CD4-positive, alpha-beta T cell treated with Interleukin-17A for 4 hours (primary cell): ENCODE measurements at regions not wholly inside any gene's neighbourhood (a gene's known extent, or its start where the extent isn't known, plus 50 kb on each side); places are given as distances from the start of the nearest gene placed in this dataset.
A peak's percentile ranks its signal among the peaks of the same experiment; 100 is the strongest.
"Not testable (repeated sequence)": the region's sequence is repeated elsewhere in the genome, so short reads cannot be mapped to it uniquely, and the experiment has no call there.

Source experiments
- DNase-seq: peaks from one replicate; pipeline ENCODE4 v3.0.0-alpha.2; 2020; ENCODE audit warnings: mixed read lengths

GRCh38 chr1:218494449-218494852, 149.3 kb downstream of the TGFB2 start:
- DNase-seq = no peak

DNA sequence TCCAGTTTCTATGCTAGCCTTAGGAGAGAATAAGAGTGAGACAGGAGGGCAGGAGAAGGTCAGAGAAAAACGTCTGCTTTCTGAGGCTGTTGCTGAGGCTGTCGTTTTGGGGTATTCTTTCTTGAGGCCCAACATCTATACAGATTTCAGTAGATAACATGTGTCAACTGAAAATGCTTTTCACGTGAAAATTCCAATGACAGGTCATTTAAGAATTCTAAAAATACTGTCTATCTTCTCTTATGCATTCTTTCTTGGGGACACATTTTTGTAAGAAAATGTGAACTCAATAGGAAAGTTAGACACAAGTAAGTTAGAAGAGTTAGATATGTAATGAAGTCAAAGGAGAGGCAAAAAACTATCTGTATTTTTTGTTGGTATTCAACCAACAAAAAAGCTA, 150.8 kb downstream of the TGFB2 start:
- DNase-seq = no peak

DNA sequence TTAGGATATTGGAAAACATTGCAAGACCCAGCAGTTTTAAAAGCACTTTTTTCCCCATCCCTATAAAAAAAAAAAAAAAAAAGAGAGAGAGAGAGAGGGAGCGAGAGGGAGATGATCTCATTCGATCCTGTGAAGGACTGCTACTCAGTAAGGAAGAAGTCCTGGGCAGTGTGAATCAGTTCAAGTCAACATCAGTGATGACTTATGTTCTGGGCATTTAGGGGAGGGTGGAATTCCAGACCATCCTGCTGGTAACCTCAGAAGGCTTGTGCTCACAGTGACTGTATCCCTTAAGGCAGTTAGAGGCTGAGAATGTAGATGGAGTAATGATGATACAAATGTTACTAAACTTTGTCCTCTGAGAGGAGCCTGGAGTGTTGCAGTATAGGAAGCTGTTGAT, 151.4 kb downstream of the TGFB2 start:
- no peak for DNase-seq

DNA sequence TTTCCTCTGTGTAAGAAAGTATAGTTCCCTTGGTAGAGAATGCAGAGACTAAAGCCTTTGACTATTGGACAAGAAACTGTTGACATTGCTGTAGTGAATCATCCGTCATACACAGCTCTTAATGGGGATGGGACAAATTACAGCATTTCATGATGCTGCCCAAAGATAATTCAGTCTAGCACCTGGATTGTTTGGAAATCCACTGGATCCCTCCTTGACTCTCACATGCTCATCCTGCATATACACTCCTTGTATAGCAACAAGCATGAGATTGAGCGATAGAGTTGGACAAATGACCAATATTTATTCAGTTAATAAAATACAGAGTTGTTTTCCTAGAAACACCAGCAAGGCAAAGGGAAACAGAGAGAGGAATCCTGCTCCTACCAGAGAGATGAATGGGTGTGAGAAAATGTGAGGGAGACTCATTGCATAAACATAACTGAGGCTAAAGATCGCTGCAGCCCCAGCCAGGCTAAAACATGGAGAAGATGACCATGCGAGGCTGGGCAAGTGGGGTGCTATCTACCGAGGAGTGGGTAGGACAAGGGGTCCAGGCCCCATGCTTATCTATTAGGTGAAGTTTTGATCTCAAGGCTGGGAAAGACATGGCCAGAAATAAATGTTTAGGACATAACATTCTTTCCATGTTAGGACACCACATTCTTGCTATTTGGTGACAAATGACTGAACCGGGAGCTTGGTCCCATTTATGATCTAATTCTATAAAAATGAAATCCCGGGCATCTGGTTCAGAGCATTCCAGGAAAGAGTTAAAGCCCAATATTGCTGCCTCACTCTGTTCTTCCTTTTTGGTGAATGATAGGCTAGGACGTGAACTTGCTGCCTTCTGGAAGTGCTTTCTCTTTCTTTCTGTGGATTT, 153.2 kb downstream of the TGFB2 start:
- no peak for DNase-seq

GRCh38 chr1:218499011-218499691, 154.0 kb downstream of the TGFB2 start:
- DNase-seq = no peak

DNA sequence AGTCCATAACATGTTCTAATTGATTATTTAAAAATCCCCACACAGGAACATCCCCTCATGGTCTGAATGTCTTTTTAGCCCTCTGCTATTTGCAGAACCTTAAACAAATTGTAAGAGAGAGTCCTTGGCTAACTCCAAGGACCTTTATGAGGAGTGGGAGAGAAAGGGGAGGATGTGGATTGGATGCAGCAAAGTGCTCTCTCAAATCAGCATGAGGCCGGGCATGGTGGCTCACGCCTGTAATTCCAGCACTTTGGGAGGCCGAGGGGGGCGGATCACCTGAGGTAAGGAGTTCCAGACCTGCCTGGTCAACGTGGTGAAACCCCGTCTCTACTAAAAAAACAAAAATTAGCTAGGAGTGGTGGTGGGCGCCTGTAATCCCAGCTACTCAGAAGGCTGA, 154.8 kb downstream of the TGFB2 start:
- no peak for DNase-seq

DNA sequence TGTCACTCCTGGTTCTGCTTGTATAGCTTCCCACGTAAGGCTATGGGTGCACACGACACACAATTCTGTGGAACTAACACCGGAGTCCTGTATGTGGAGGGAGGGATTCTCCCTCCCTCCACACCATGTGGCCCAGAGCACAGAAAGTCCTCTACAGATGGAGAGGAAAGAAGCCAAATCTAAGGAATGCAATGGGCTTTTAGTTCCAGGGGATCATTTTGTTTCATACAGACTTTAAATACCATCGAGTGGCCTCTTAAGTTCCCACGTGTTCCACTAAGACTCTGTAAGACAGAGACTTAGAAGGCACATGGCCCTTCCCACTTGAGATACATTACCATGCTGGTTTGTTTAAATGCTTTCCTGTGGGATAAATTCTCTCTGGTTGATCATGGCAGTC, 156.0 kb downstream of the TGFB2 start:
- DNase-seq = no peak

DNA sequence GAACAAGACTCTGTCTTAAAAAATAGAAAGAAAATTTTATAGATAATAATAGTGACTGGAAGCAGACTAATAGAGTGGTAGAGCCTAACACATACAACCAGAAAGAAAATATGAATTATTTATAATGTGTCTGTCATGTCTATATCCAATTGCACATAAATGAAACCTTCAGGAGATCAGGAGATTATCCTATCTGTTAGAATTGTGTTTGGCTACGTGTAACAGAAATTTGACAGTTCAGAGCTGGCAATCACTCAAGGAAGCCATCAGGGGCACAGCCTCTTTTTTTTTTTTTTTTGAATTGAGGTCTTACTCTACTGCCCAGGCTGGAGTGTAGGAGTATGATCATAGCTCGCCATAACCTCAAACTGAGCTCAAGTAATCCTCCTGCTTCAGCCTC, 157.2 kb downstream of the TGFB2 start:
- DNase-seq = no peak

GRCh38 chr1:218503102-218503501, 158.0 kb downstream of the TGFB2 start:
- DNase-seq = no peak

- no peak for DNase-seq
Measured at GRCh38 chr1:218507355-218508002, 162.3 kb downstream of the TGFB2 start.

DNA sequence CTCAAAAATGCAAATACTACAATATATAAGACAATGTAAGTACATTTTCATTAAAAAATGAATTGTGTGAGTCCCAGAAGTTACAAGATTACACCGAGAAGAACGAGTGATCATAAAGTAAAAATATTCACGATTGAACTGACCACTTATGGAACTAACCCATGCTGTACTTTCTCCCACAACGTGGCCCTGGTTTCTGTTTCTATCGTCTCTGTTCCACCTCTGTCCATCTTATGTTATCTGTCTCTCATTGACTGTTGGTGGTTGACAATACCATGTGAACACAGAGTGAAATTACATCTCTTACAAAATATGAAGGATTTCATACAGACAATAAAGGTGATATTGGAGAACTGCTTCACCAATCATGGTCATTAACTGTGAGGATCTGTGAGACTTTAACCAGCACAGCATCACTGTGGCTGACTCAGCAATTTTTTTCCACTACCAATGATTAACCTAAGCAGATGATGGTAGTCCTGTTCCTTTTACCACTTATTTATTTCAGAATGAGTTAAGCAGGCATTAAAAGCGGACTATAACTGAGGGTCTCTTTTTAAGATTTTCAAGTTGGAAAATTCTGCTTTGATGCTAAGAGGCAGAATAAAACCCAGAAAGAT, 165.1 kb downstream of the TGFB2 start:
- DNase-seq = no peak

- DNase-seq = no peak
Measured at GRCh38 chr1:218513328-218513727, 168.2 kb downstream of the TGFB2 start.

DNA sequence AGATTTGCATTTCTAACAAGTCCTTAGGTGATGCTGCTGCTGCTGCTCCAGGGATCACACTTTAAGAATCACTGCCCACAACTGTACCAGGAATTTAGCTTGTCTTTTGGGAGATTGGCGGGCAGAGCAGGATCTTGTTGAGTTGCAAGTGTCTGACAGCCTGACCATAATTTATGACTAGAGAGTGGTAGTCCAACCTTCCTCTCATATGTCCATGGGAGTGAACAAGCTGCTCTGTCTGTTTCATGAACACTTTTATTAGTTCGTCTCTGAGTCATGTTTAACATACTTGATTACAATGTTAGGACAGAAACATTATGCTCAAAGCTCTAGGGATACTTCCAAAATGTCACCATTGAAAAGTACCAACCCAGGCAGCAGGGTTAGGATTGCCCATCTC, 169.6 kb downstream of the TGFB2 start:
- DNase-seq = no peak

GRCh38 chr1:218516526-218516925, 171.4 kb downstream of the TGFB2 start:
- no peak for DNase-seq

GRCh38 chr1:218517459-218517858, 172.3 kb downstream of the TGFB2 start:
- no peak for DNase-seq

- no peak for DNase-seq
Measured at GRCh38 chr1:218518216-218518740, 173.1 kb downstream of the TGFB2 start.

DNA sequence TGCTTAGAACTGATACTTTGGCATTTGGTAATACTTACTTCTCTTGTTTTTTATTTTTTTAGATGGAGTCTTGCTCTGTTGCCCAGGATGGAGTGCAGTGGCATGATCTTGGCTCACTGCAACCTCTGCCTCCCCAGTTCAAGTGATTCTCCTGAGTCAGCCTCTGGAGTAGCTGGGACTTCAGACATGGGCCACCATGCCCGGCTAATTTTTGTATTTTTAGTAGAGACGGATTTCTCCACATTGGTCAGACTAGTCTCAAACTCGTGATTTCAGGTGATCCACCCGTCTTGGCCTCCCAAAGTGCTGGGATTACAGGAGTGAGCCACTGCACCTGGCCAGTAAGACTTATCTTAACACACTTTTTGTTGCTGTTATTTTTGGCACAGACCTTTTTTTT, 175.5 kb downstream of the TGFB2 start:
- DNase-seq = not testable (repeated sequence)

DNA sequence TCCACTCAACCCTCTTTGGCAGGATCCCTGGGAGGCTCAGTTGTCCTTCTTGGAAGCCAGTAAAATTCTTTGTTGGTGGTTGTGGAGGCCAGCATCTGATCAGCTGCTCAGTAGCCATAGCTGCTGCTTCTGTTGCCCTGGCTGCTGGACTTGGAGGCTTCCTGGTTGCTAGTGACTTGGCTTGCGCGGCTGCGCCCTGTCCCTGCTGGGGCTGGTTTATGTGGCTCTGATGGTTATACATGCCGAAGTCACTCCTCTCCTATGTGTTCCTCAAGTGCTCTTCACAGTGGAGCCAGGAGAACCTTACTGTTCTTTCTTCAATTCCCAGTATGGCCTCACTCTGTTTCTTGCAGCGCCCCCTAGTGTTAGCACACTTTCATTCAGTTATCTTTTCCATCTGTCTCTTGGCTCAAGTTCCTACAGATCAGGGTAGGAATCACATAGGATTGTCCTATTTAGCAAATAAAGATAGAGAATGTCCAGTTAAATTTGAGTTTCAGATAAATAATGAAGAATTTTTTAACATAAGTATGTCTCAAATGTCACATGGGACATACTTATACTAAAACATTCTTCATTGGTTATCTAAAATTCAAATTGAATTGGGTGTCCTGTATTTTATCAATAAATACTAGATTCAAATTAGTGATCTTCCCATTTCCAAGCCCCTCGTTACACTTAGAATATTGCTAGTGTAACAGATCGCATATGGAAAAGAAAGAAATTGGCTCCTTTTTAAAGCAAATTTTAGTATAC, 176.5 kb downstream of the TGFB2 start:
- peak; percentile 27 for DNase-seq

GRCh38 chr1:218524526-218524925, 179.4 kb downstream of the TGFB2 start:
- DNase-seq = no peak

- no peak for DNase-seq
Measured at GRCh38 chr1:218525031-218525430, 179.9 kb downstream of the TGFB2 start.

DNA sequence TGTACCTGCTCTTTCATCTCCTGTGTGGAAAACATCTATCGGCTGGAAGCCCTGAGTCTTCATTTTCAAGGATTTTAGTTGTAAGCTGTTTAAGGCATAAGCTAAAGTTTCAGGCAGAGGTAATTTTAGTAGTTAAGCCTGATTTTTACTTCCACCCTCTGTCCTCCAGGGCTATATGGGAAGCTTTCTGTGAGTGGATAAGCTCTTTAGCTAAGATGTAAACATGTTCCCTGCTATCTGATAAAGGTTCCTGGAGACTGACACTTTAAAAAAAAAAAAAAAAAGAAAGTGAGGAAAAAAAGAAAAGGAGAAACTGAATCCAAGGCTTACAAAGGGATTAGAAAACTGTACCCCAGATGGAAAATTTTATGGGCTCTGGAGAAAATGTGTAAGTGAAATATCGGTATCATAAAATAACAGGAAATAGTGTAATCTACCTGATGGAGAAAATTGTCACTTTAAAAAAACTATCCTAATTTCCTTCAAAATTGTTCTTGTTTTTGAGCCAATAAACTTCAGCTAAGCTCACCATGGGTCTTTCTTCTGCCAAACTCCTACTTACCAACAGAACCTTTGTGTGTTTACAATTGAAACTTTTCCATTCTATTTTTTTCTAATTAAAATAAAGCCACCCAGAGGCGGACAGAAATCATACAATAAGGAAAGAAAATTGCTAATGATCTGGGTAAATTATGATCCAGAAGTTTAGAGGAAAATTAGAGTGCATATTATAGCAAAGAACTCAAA, 180.5 kb downstream of the TGFB2 start:
- no peak for DNase-seq

- no peak for DNase-seq
Measured at GRCh38 chr1:218526198-218526580, 181.1 kb downstream of the TGFB2 start.
